ENCODE measurements at regions not wholly inside any gene's neighbourhood (a gene's known extent, or its start where the extent isn't known, plus 50 kb on each side); places are given as distances from the start of the nearest gene placed in this dataset.

DNA sequence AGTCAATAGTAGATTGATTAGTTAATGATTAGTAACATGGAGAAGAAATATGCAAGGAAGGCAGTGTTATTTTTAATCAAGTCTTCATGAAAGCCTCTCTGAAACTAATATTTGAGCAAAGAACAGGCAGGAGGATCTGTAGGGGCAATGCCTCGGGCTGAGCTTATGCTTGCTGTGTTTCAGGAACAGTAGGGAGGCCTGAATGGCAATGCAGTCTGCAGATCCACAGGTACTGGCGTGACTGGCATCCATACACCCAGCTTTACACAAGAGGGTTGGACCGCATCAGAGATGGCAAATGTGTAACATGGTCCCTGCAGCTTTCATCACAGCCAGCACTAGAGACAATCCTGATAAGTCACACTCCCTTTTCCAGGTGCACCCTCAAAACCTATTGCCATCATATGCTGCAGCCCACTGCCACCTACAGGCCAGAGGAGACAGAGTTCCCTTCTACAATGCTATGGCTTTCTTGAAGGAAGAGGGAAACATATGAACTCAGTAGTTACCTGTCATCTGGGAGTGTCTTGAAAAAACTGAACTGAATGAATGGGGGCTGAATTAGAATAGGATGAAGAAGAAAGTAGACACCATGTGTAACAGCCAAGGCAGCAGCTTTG, 582.4 kb upstream of the RAB6C start:
- no peaks in the 10 kb centered on the region for H3K9me3 ChIP-seq (ENCODE audit: control insufficient read depth in 4 of 4, low read length in 3 of 4)
- no peak for DNase-seq (ENCODE audit: low spot score)
- TF ChIP-seq JUND (IDR thresholded peaks at IDR 0.05) (no peak), SP1 (IDR thresholded peaks at IDR 0.05) (no peak), RAD21 (IDR thresholded peaks at IDR 0.05) (peak; percentile 74 to 83)
- TF ChIP-seq, protein P1, sequence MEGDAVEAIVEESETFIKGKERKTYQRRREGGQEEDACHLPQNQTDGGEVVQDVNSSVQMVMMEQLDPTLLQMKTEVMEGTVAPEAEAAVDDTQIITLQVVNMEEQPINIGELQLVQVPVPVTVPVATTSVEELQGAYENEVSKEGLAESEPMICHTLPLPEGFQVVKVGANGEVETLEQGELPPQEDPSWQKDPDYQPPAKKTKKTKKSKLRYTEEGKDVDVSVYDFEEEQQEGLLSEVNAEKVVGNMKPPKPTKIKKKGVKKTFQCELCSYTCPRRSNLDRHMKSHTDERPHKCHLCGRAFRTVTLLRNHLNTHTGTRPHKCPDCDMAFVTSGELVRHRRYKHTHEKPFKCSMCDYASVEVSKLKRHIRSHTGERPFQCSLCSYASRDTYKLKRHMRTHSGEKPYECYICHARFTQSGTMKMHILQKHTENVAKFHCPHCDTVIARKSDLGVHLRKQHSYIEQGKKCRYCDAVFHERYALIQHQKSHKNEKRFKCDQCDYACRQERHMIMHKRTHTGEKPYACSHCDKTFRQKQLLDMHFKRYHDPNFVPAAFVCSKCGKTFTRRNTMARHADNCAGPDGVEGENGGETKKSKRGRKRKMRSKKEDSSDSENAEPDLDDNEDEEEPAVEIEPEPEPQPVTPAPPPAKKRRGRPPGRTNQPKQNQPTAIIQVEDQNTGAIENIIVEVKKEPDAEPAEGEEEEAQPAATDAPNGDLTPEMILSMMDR (IDR thresholded peaks at IDR 0.05; ENCODE audit: low read depth, low read length, missing input control) = peak; percentile 42
- TF ChIP-seq, protein P2, sequence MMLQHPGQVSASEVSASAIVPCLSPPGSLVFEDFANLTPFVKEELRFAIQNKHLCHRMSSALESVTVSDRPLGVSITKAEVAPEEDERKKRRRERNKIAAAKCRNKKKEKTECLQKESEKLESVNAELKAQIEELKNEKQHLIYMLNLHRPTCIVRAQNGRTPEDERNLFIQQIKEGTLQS (IDR thresholded peaks at IDR 0.05) = no peak
- WGBS = 68% methylated on average over 3 of the region's 3 CpGs
- no peaks in the 10 kb centered on the region for H3K4me1 ChIP-seq (ENCODE audit: control insufficient read depth in 4 of 4, insufficient read depth in 4 of 4, low read length in 3 of 4)
- H3K9ac ChIP-seq (ENCODE audit: low read depth in 1 of 2, low read length in 2 of 2) = no peak overlapping the region
- H3K4me3 ChIP-seq (ENCODE audit: low read depth in 1 of 3, low read length in 3 of 3) = no peak overlapping the region
- H3K27me3 ChIP-seq (ENCODE audit: control insufficient read depth in 4 of 4, insufficient read depth in 4 of 4, low read length in 3 of 4) = no peaks in the 10 kb centered on the region
- no peaks in the 10 kb centered on the region for H3K36me3 ChIP-seq (ENCODE audit: control insufficient read depth in 4 of 4, insufficient read depth in 3 of 4, low read depth in 1 of 4, low read length in 3 of 4)
- no peak overlapping the region for H3K27ac ChIP-seq (ENCODE audit: low read depth in 1 of 2, low read length in 2 of 2)

DNA sequence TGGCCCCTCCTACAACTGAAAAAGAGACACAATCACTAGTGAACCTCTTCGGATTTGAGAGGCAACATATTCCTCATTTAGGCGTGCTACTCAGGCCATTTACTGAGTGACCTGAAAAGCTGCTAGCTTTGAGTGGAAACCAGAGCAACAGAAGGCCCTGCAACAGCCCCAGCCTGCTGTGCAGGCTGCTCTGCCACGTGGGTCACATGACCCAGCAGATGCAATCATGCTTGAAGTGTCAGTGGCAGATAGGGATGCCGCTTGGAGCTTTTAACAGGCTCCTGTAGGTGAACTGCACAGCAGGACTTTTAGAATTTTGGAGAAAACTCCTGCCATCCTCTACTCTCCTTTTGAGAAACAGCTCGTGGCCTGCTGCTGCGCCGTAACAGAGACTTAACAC, 578.6 kb upstream of the RAB6C start:
- TF ChIP-seq TAF1 (conservative IDR thresholded peaks at IDR 0.05) = no peak
- TF ChIP-seq GABPA (IDR thresholded peaks at IDR 0.05 in 1 of 2, conservative IDR thresholded peaks at IDR 0.05 in 1 of 2) = no peak
- TF ChIP-seq RXRA (IDR thresholded peaks at IDR 0.05) = no peak
- TF ChIP-seq NR2F2 (IDR thresholded peaks at IDR 0.05) = no peak
- TF ChIP-seq, protein P2 (IDR thresholded peaks at IDR 0.05) = no peak
- TF ChIP-seq JUND (IDR thresholded peaks at IDR 0.05) = no peak
- TF ChIP-seq FOXA2 (IDR thresholded peaks at IDR 0.05) = no peak
- TF ChIP-seq RAD21 (IDR thresholded peaks at IDR 0.05) = no peak
- TF ChIP-seq YY1 (IDR thresholded peaks at IDR 0.05) = no peak
- TF ChIP-seq, protein P3, sequence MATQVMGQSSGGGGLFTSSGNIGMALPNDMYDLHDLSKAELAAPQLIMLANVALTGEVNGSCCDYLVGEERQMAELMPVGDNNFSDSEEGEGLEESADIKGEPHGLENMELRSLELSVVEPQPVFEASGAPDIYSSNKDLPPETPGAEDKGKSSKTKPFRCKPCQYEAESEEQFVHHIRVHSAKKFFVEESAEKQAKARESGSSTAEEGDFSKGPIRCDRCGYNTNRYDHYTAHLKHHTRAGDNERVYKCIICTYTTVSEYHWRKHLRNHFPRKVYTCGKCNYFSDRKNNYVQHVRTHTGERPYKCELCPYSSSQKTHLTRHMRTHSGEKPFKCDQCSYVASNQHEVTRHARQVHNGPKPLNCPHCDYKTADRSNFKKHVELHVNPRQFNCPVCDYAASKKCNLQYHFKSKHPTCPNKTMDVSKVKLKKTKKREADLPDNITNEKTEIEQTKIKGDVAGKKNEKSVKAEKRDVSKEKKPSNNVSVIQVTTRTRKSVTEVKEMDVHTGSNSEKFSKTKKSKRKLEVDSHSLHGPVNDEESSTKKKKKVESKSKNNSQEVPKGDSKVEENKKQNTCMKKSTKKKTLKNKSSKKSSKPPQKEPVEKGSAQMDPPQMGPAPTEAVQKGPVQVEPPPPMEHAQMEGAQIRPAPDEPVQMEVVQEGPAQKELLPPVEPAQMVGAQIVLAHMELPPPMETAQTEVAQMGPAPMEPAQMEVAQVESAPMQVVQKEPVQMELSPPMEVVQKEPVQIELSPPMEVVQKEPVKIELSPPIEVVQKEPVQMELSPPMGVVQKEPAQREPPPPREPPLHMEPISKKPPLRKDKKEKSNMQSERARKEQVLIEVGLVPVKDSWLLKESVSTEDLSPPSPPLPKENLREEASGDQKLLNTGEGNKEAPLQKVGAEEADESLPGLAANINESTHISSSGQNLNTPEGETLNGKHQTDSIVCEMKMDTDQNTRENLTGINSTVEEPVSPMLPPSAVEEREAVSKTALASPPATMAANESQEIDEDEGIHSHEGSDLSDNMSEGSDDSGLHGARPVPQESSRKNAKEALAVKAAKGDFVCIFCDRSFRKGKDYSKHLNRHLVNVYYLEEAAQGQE (IDR thresholded peaks at IDR 0.05) = no peak
- TF ChIP-seq FOXA1 (IDR thresholded peaks at IDR 0.05) = no peak
- TF ChIP-seq SP1 (IDR thresholded peaks at IDR 0.05) = no peak
- TF ChIP-seq, protein P4, sequence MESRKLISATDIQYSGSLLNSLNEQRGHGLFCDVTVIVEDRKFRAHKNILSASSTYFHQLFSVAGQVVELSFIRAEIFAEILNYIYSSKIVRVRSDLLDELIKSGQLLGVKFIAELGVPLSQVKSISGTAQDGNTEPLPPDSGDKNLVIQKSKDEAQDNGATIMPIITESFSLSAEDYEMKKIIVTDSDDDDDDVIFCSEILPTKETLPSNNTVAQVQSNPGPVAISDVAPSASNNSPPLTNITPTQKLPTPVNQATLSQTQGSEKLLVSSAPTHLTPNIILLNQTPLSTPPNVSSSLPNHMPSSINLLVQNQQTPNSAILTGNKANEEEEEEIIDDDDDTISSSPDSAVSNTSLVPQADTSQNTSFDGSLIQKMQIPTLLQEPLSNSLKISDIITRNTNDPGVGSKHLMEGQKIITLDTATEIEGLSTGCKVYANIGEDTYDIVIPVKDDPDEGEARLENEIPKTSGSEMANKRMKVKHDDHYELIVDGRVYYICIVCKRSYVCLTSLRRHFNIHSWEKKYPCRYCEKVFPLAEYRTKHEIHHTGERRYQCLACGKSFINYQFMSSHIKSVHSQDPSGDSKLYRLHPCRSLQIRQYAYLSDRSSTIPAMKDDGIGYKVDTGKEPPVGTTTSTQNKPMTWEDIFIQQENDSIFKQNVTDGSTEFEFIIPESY (IDR thresholded peaks at IDR 0.05) = no peak
- TF ChIP-seq HNF4G (IDR thresholded peaks at IDR 0.05) = no peak
- TF ChIP-seq HNF4A (conservative IDR thresholded peaks at IDR 0.05) = no peak
- TF ChIP-seq, protein P5, sequence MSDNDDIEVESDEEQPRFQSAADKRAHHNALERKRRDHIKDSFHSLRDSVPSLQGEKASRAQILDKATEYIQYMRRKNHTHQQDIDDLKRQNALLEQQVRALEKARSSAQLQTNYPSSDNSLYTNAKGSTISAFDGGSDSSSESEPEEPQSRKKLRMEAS (IDR thresholded peaks at IDR 0.05) = no peak
- no peak overlapping the region for H3K4me3 ChIP-seq (ENCODE audit: low read depth in 1 of 3, low read length in 3 of 3)
- no peak for DNase-seq (ENCODE audit: low spot score)
- no peaks in the 10 kb centered on the region for H3K36me3 ChIP-seq (ENCODE audit: control insufficient read depth in 4 of 4, insufficient read depth in 3 of 4, low read depth in 1 of 4, low read length in 3 of 4)
- H3K9ac ChIP-seq (ENCODE audit: low read depth in 1 of 2, low read length in 2 of 2) = no peak overlapping the region
- H3K27me3 ChIP-seq (ENCODE audit: control insufficient read depth in 4 of 4, insufficient read depth in 4 of 4, low read length in 3 of 4) = peaks cover 0 to 3% (median 0%) of the 10 kb centered on the region in 4 donors
- H3K4me1 ChIP-seq (ENCODE audit: control insufficient read depth in 4 of 4, insufficient read depth in 4 of 4, low read length in 3 of 4) = no peaks in the 10 kb centered on the region
- no peaks in the 10 kb centered on the region for H3K9me3 ChIP-seq (ENCODE audit: control insufficient read depth in 4 of 4, low read length in 3 of 4)
- H3K27ac ChIP-seq (ENCODE audit: low read depth in 1 of 2, low read length in 2 of 2) = no peak overlapping the region
- WGBS = 58% methylated on average over 7 of the region's 7 CpGs

All from liver (tissue), 8 donors.